ENCODE measurements at regions not wholly inside any gene's neighbourhood (a gene's known extent, or its start where the extent isn't known, plus 50 kb on each side); places are given as distances from the start of the nearest gene placed in this dataset.

DNA sequence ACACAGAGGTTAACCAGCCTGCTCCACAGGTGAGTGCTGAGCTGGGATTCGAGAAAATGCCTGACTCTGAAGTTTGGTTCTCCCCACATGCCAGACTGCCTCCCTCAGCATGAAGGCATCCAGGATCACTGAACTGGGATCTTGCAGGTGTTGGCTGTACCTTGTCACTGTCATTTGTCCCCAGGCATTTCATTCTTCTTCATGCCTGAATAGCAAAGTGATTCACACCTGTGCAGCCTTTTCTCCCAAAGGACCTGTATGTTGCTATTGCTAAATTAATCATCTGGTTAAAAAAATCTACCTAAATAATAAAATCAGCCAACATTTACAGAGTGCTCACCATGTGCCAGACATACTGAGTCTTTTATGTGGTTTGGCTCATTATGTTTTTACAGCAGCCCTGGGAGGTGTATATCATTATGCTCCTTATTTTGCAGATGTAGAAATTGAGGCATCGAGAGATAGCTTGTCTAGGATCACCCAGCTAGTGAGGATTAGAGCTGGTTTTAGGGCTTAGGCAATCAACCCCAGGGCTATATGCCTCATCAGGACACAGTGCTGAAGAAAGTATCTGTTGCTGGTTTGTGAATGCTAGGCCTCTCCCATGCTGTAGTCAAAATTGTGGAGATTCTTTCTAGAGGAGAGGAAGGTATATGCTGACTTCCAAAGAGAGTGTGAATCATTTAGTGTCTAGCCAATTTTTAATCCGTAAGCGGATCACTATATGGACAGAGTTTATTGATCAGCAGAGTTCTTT lies 204.4 kb downstream of the HIPK3 start:
- no peaks in the 10 kb centered on the region for H3K4me1 Mint-ChIP-seq (ENCODE audit: low read depth)
- H3K9me3 Mint-ChIP-seq: no peaks in the 10 kb centered on the region
- no peak for DNase-seq (ENCODE audit: low spot score)
- no peak overlapping the region for H3K4me3 Mint-ChIP-seq (ENCODE audit: low read depth)
- intact Hi-C loops (cut with micrococcal nuclease): no loop called here
- no peaks in the 10 kb centered on the region for H3K36me3 Mint-ChIP-seq (ENCODE audit: low read depth)
- no peak overlapping the region for H3K27ac Mint-ChIP-seq
- no peaks in the 10 kb centered on the region for H3K27me3 Mint-ChIP-seq (ENCODE audit: low read depth)

DNA sequence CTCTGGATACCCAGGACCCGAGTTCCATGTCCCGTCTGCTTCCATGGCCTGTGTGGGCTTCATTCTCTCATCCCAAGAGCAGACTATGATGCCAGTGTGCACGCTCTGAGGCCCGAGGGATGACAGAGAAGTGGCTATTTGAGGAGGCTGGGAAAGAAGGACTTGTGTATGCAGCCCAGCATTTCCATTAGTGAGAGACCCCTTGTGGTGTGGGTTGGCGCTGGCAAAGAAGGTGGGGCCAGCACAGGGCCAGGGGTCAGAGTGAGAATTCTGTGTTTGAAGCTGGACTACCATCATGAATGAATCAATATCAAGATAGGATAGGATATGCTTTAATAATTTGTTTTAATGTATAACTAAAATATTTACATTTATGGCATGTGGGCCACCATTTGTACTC lies 200.8 kb downstream of the HIPK3 start:
- H3K4me3 Mint-ChIP-seq (ENCODE audit: low read depth): no peak overlapping the region
- no peak overlapping the region for H3K27ac Mint-ChIP-seq
- no peaks in the 10 kb centered on the region for H3K9me3 Mint-ChIP-seq
- no peaks in the 10 kb centered on the region for H3K4me1 Mint-ChIP-seq (ENCODE audit: low read depth)
- no peaks in the 10 kb centered on the region for H3K27me3 Mint-ChIP-seq (ENCODE audit: low read depth)
- intact Hi-C loops (cut with micrococcal nuclease): no loop called here
- no peak for DNase-seq (ENCODE audit: low spot score)
- no peaks in the 10 kb centered on the region for H3K36me3 Mint-ChIP-seq (ENCODE audit: low read depth)

GRCh38 chr11:33455867-33456463 lies 198.8 kb downstream of the HIPK3 start:
- no peak overlapping the region for H3K4me3 Mint-ChIP-seq (ENCODE audit: low read depth)
- no peak overlapping the region for H3K27ac Mint-ChIP-seq
- peaks cover 4% of the 10 kb centered on the region for H3K27me3 Mint-ChIP-seq (ENCODE audit: low read depth)
- H3K4me1 Mint-ChIP-seq (ENCODE audit: low read depth): no peaks in the 10 kb centered on the region
- no peak for DNase-seq (ENCODE audit: low spot score)
- no peaks in the 10 kb centered on the region for H3K9me3 Mint-ChIP-seq
- H3K36me3 Mint-ChIP-seq (ENCODE audit: low read depth): no peaks in the 10 kb centered on the region
- intact Hi-C loops (cut with micrococcal nuclease): no loop called here

- no peak overlapping the region for H3K27ac Mint-ChIP-seq
- H3K36me3 Mint-ChIP-seq (ENCODE audit: low read depth): no peaks in the 10 kb centered on the region
- intact Hi-C loops (cut with micrococcal nuclease): no loop called here
- no peaks in the 10 kb centered on the region for H3K9me3 Mint-ChIP-seq
- DNase-seq (ENCODE audit: low spot score): no peak
- H3K27me3 Mint-ChIP-seq (ENCODE audit: low read depth): peaks cover 4% of the 10 kb centered on the region
- no peaks in the 10 kb centered on the region for H3K4me1 Mint-ChIP-seq (ENCODE audit: low read depth)
- no peak overlapping the region for H3K4me3 Mint-ChIP-seq (ENCODE audit: low read depth)
Measured at GRCh38 chr11:33454264-33454663, 197.1 kb downstream of the HIPK3 start.

DNA sequence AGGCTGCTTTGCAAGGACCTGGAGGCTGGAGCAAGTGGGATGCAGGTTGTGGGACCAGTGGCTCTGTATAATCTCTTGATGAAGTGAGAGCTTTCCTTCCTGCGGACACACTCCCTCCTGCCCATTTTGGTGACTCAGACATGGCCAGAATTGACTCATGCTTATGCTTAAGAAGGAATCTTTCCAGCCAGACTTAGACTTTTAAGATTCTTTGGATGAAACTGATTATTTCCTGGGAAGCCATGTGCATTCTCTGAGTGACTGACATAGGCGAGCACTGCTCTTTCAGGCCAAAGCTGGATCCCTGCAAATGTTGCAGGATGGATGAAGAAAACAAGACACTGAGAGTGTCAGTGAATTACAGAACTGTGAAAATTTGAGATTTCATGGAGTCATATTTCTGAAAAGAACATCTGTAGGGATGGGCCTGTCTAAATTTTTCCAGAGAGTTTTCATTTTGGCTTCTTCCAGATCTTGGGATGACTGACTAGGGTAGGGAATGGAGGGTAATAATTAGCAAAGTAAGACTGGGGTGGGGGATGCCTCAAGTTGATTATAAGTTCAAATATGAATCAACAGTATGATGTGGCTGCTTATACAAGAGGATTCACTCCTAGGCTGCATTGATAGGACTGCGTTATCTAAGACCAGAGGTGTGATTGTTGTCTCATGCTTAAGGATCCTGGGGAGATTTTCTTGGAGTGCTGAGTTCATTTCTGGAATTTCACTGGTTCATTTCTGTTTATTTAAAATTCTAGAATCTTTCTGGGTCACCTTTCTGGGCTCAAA lies 195.8 kb downstream of the HIPK3 start:
- Mint-ChIP-seq H3K27ac (no peak overlapping the region), H3K9me3 (no peaks in the 10 kb centered on the region), H3K36me3 (ENCODE audit: low read depth) (no peaks in the 10 kb centered on the region), H3K4me3 (ENCODE audit: low read depth) (no peak overlapping the region), H3K4me1 (ENCODE audit: low read depth) (no peaks in the 10 kb centered on the region), H3K27me3 (ENCODE audit: low read depth) (peaks cover 4% of the 10 kb centered on the region)
- DNase-seq (ENCODE audit: low spot score): no peak
- intact Hi-C loops (cut with micrococcal nuclease): no loop called here

DNA sequence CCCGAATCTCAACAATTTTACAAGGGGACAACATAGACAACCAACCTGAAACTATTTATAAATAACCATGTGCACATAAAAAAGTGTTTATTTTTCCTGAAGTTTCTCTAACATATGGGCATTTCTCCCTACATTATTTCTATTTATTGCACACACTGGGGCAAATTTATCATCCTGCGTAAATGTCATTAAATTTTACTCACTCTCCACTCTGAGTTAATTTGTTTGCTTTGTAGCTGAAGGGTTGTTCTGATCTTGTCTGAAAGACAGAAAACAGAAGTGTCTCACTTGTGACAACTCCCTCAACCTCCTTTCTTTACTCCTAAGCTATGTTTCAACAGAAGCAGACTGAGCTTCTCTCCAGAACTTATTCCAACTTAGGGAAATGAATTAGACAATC lies 194.2 kb downstream of the HIPK3 start:
- H3K9me3 Mint-ChIP-seq: no peaks in the 10 kb centered on the region
- H3K4me1 Mint-ChIP-seq (ENCODE audit: low read depth): no peaks in the 10 kb centered on the region
- intact Hi-C loops (cut with micrococcal nuclease): no loop called here
- no peaks in the 10 kb centered on the region for H3K36me3 Mint-ChIP-seq (ENCODE audit: low read depth)
- peaks cover 4% of the 10 kb centered on the region for H3K27me3 Mint-ChIP-seq (ENCODE audit: low read depth)
- no peak overlapping the region for H3K4me3 Mint-ChIP-seq (ENCODE audit: low read depth)
- no peak overlapping the region for H3K27ac Mint-ChIP-seq
- DNase-seq (ENCODE audit: low spot score): no peak

DNA sequence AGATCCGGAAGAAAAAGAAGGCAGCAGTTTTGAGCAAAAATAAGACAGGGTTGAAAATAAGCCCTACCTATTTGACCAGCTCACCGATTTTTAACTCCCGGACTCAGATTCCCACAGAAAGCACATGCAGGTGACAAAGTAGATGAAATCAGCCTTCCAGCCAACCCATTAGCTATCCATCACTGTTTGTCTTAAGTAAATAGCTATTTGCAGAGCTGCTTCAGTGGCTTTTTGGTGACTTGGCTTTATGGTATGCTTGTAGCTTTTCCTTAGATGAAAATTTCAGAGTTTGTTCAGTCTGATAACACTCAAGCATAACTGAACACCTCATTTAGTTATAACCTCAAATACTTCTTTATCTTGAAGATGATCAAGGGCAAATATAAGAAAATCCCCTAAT lies 192.6 kb downstream of the HIPK3 start:
- intact Hi-C loops (cut with micrococcal nuclease): no loop called here
- Mint-ChIP-seq H3K27me3 (ENCODE audit: low read depth) (peaks cover 4% of the 10 kb centered on the region), H3K4me1 (ENCODE audit: low read depth) (no peaks in the 10 kb centered on the region), H3K9me3 (no peaks in the 10 kb centered on the region), H3K4me3 (ENCODE audit: low read depth) (no peak overlapping the region), H3K27ac (no peak overlapping the region), H3K36me3 (ENCODE audit: low read depth) (no peaks in the 10 kb centered on the region)
- no peak for DNase-seq (ENCODE audit: low spot score)

DNA sequence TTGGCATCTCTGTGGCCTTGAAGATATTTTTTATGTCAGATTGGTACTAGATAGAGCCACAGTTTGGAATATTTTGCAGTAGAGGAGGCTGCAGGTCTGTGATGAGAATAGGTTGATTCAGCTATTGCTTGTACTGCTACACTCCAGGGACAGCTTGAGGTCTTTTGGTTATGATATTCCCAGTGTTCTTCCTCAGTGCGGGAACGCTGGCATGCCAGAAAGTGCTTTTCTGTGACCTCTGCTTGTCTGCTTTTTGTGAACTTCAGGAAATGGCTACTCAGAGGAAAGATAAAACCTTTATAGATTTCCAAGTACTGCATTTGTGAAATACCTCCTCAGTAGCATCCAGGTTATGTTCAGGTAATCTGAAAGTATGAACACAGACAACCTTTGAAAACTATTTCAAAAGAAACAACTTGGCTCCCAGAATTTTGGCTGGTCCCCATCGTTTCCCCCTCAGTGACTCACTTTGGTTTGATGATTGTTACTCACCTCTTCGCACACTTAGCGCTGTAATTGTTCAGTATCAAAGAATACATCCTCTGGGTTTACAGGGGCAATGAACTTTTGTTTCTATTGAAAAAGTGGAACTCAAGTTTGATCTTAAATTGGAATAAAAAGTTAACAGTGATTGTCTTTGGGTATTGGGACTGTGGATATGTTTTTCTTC lies 191.4 kb downstream of the HIPK3 start:
- no peak for DNase-seq (ENCODE audit: low spot score)
- H3K36me3 Mint-ChIP-seq (ENCODE audit: low read depth): no peaks in the 10 kb centered on the region
- H3K27ac Mint-ChIP-seq: no peak overlapping the region
- no peak overlapping the region for H3K4me3 Mint-ChIP-seq (ENCODE audit: low read depth)
- peaks cover 5% of the 10 kb centered on the region for H3K27me3 Mint-ChIP-seq (ENCODE audit: low read depth)
- no peaks in the 10 kb centered on the region for H3K9me3 Mint-ChIP-seq
- intact Hi-C loops (cut with micrococcal nuclease): no loop called here
- H3K4me1 Mint-ChIP-seq (ENCODE audit: low read depth): no peaks in the 10 kb centered on the region

DNA sequence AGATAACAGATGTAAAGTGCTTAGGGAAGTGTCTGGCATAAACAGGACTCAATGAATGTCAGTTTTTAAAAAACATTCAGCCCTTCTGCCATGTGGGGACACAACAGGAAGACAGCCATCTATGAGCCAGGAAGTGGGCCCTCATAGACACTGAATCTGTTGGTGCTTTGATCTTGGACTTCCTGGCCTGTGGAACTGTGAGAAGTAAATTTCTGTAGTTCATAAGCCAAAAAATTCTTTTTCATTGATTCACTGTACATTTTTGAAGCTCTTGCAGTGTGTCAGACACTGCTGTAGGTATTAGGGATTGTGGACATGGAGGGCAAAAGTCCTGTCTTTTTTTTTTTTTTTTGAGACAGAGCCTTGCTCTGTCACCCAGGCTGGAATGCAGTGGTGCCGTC lies 188.6 kb downstream of the HIPK3 start:
- Mint-ChIP-seq H3K27me3 (ENCODE audit: low read depth) (peaks cover 2% of the 10 kb centered on the region), H3K27ac (no peak overlapping the region), H3K9me3 (no peaks in the 10 kb centered on the region), H3K4me1 (ENCODE audit: low read depth) (no peaks in the 10 kb centered on the region), H3K4me3 (ENCODE audit: low read depth) (no peak overlapping the region), H3K36me3 (ENCODE audit: low read depth) (no peaks in the 10 kb centered on the region)
- no peak for DNase-seq (ENCODE audit: low spot score)
- intact Hi-C loops (cut with micrococcal nuclease): no loop called here

- Mint-ChIP-seq H3K4me3 (ENCODE audit: low read depth) (no peak overlapping the region), H3K36me3 (ENCODE audit: low read depth) (no peaks in the 10 kb centered on the region)
Measured at GRCh38 chr11:33444835-33445594, 187.8 kb downstream of the HIPK3 start.

DNA sequence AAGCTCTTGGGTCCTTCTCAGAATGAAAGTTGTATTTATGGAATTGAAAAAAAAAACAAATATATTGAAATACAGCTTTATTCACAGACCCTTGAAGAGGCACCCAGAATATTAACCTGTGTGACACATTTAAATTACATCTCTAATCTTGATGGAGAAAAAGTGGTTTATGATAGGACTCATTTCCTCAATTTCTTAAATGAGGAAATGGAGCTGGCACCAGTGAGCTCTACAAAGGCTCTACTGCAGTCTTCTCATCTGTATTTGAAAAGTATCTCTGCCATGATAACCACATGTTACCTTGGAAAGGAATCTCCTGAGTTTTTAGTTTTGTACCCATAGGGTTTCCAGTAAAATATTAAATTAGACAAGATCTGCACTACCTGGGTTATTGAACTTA lies 186.5 kb downstream of the HIPK3 start:
- no peaks in the 10 kb centered on the region for H3K36me3 Mint-ChIP-seq (ENCODE audit: low read depth)
- no peak overlapping the region for H3K27ac Mint-ChIP-seq
- H3K27me3 Mint-ChIP-seq (ENCODE audit: low read depth): peaks cover 2% of the 10 kb centered on the region
- H3K9me3 Mint-ChIP-seq: no peaks in the 10 kb centered on the region
- no peaks in the 10 kb centered on the region for H3K4me1 Mint-ChIP-seq (ENCODE audit: low read depth)
- DNase-seq (ENCODE audit: low spot score): no peak
- H3K4me3 Mint-ChIP-seq (ENCODE audit: low read depth): no peak overlapping the region
- intact Hi-C loops (cut with micrococcal nuclease): no loop called here

More at GRCh38 chr11:33444835-33445594, 187.8 kb downstream of the HIPK3 start:
- Mint-ChIP-seq H3K27ac (no peak overlapping the region), H3K4me1 (ENCODE audit: low read depth) (no peaks in the 10 kb centered on the region), H3K9me3 (no peaks in the 10 kb centered on the region), H3K27me3 (ENCODE audit: low read depth) (peaks cover 2% of the 10 kb centered on the region)
- intact Hi-C loops (cut with micrococcal nuclease): no loop called here
- no peak for DNase-seq (ENCODE audit: low spot score)

GRCh38 chr11:33438301-33438700 lies 181.1 kb downstream of the HIPK3 start:
- H3K4me3 Mint-ChIP-seq (ENCODE audit: low read depth): no peak overlapping the region

More at GRCh38 chr11:33438301-33438700, 181.1 kb downstream of the HIPK3 start:
- Mint-ChIP-seq H3K27me3 (ENCODE audit: low read depth) (no peaks in the 10 kb centered on the region), H3K27ac (no peak overlapping the region), H3K9me3 (peaks cover 3% of the 10 kb centered on the region), H3K36me3 (ENCODE audit: low read depth) (no peaks in the 10 kb centered on the region), H3K4me1 (ENCODE audit: low read depth) (no peaks in the 10 kb centered on the region)
- intact Hi-C loops (cut with micrococcal nuclease): no loop called here
- no peak for DNase-seq (ENCODE audit: low spot score)
